Suppressor macrophage treated with lipopolysaccharide for 1 hour (primary cell): ENCODE measurements at regions not wholly inside any gene's neighbourhood (a gene's known extent, or its start where the extent isn't known, plus 50 kb on each side); places are given as distances from the start of the nearest gene placed in this dataset.

Experiments used
- DNase-seq, 3 donors: peaks; one replicate each; pipeline ENCODE4 v3.0.0-alpha.2; 2020 to 2022

DNA sequence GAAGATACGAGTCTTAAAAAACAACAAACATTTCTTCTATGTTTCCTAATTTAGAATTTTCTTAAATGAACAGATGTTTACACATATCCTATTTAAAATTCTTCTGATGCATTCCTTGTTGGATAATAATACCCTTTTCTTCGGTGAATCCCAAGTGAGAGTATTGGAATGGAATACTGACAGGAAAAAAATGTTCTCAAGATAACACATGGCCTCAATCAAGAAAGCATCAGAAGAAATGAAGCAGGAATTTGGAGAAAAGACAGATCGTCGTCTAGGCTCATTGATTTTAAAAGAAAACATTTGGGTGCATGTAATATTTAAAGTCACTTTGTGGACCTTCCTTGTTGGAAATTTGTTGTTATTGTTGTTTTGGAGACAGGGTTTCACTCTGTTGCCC, 196.9 kb upstream of the ANK2 start:
- no peak for DNase-seq

- DNase-seq = no peak
Measured at GRCh38 chr4:112853662-112854256, 195.7 kb upstream of the ANK2 start.

- no peak for DNase-seq
Measured at GRCh38 chr4:112854420-112854819, 195.0 kb upstream of the ANK2 start.

GRCh38 chr4:112855058-112855457, 194.4 kb upstream of the ANK2 start:
- DNase-seq = no peak

- peak in 1 of 3 donors; percentile 3 for DNase-seq
Measured at GRCh38 chr4:112857461-112857860, 192.0 kb upstream of the ANK2 start.

- no peak for DNase-seq
Measured at GRCh38 chr4:112858751-112859150, 190.7 kb upstream of the ANK2 start.

GRCh38 chr4:112859456-112860184, 189.8 kb upstream of the ANK2 start:
- no peak for DNase-seq

- DNase-seq = no peak
Measured at GRCh38 chr4:112860830-112861690, 188.4 kb upstream of the ANK2 start.

GRCh38 chr4:112861691-112862674, 187.5 kb upstream of the ANK2 start:
- DNase-seq = no peak

GRCh38 chr4:112865443-112865842, 184.0 kb upstream of the ANK2 start:
- no peak for DNase-seq

GRCh38 chr4:112876316-112876715, 173.1 kb upstream of the ANK2 start:
- DNase-seq = no peak

DNA sequence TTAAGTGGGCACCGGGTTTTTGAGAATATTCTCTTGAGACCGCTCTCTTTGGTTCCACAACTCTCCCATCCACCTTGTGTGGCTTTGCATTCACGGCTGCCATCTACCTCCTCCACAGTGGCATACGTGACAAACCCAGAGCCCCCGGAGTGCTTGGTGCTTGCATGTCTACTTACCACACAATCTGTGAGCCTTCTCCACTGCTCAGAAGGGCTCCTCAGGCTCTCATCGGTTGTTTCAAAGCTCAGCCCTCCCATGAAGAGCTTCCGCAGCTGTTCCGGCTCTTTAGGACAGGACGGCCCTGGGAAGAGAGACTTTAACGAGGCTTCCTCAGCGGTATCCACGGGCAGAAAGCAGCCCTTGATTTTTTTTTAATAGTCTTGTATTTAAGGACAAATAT, 167.6 kb upstream of the ANK2 start:
- DNase-seq = no peak

GRCh38 chr4:112882286-112882685, 167.2 kb upstream of the ANK2 start:
- no peak for DNase-seq

GRCh38 chr4:112884406-112884805, 165.0 kb upstream of the ANK2 start:
- DNase-seq = no peak

GRCh38 chr4:112885897-112886296, 163.6 kb upstream of the ANK2 start:
- no peak for DNase-seq

GRCh38 chr4:112888622-112889021, 160.8 kb upstream of the ANK2 start:
- no peak for DNase-seq

DNA sequence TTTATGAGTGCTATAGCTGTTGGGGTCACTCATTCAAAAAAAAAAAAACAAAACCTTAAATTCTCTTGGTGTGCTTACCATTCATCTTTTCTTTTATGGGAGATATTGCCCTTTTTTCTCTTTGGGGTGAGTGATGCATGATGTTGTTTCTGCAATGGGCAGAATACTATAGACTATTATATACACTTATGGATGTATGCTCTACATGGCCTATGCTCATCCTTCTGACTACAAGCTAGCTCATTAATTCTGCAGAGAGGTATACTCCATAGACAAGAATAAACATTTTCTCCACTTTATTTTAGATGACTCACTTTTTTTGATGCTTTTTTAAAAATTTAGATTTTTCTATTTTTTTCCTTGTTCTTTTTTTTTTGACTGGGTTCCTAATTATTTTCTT, 160.3 kb upstream of the ANK2 start:
- DNase-seq = no peak

GRCh38 chr4:112889619-112890527, 159.6 kb upstream of the ANK2 start:
- no peak for DNase-seq

DNA sequence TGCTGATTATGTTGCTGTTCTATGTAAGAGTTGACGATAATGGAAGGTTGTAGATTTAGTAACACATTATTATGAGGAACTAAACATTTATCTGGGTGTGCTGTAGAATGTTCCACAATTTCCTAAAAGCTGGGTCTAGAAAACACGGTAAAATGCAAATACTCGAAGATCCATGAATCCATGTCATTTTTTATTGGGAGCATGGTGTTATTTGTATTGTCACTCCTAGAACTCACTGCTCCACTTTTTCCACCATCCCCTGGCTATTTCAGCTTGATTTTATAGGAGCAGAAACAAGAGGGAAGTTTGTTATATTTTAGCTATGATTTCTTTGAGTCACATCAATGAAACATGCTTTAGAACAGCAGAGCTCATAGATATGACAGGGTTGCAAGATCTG, 155.0 kb upstream of the ANK2 start:
- DNase-seq = no peak

GRCh38 chr4:112894951-112895350, 154.5 kb upstream of the ANK2 start:
- no peak for DNase-seq

DNA sequence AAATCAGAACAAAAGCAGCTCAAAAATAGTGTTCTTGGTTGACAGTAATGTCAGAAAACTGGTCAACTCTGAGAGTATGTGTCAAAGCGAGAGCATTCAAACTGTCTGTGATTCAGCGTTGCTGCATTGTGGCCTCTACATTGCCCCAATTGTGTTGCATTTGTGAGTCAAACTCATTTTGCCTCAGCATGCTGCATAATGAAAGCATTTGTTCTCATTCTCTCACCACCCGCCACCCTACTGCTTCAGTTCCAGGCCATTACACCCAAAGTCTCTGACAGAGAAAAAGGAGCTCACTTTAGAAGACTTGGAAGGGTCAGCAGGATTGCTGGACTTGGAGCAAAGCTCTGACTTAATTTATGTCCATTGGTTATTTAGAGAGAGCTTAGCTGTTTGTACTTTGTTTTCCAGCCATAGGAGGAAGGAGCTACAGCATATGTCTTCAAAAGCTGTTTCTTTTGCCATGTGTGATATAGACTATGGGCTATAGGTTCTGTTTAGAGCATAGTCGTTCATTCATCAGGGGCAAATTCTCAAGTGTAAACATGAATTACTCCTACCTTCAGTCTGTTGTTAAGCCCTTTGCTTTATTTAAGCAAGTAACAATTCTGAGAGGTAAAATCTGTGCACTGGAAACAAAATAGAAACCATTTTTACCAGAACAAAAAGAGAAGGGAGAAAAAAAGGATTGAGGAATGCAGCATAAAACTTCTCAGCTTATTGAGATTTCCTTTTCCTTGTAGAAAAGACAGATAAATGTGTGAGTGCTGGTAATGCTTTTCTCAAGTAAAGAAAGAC, 153.4 kb upstream of the ANK2 start:
- DNase-seq = no peak
